ENCODE measurements at regions not wholly inside any gene's neighbourhood (a gene's known extent, or its start where the extent isn't known, plus 50 kb on each side); places are given as distances from the start of the nearest gene placed in this dataset.

DNA sequence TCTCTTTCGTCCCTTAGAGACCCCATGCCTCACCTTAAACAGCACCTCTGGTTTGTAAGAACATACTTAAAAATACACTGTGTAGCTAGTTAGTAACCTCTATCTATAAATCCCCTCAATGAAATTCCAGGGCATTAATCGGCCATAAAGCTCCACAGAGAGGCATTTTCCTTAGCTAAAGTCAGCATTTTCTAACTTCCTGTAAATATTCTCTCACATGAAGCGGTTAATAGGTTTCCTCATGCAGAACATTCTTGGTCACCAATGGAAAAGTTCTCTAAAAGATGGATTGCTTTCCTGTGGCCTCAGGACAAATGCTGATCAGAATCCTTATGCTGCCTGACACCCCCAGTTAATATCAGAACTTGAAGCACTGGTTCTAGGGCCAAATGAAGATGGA is 248.6 kb upstream of the BOD1L1 start:
- Mint-ChIP-seq H3K9me3 (peaks cover 0 to 1% of the 10 kb centered on the region in 2 donors), H3K4me1 (no peaks in the 10 kb centered on the region), H3K36me3 (no peaks in the 10 kb centered on the region), H3K27ac (no peak overlapping the region), H3K4me3 (no peak overlapping the region), H3K27me3 (peaks cover 0 to 7% of the 10 kb centered on the region in 2 donors)
- DNase-seq (no peak), ATAC-seq (replicated peaks) (no peak)

DNA sequence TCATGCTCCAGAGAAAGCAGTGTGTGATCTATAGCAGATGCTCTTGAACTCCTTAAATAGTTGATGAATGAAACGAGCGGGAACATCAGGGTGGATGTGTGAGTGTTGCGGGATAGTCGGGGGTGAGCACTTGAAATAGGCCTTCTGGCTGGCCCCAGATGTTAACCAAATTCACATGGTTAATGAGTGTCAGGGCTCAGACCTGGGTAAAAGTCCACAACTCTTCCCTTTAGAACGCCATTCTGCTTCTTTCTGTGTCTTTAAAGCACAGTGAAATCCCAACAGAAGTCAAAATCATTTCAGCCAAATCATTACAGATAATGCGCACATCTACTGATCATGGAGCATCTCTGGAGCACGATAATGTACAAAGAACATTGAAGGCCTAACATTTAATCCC is 249.4 kb upstream of the BOD1L1 start:
- DNase-seq (no peak), ATAC-seq (replicated peaks) (no peak)
- Mint-ChIP-seq H3K9me3 (peaks cover 0 to 1% of the 10 kb centered on the region in 2 donors), H3K4me3 (no peak overlapping the region), H3K36me3 (no peaks in the 10 kb centered on the region), H3K4me1 (no peaks in the 10 kb centered on the region), H3K27me3 (peaks cover 0 to 6% of the 10 kb centered on the region in 2 donors), H3K27ac (no peak overlapping the region)

DNA sequence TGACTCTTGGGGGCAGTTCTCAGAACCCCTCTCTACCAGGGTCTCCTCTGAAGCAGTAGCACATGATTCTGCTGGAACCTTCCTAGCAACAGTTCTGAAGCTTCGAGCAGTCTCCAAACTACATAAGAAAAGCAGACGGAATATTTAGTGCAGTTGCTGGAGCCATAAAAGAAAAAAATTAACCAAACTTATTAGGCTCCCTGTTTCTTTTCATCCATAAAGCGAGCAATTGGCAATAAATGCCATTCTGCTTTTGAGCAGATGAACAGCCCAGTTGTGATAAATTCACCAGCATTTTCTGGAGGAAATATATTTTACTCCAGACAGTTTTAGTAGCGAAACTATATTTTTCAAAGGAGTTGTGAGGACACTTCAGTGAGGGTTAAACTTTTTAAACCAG is 250.1 kb upstream of the BOD1L1 start:
- no peak overlapping the region for H3K4me3 Mint-ChIP-seq
- no peak overlapping the region for H3K27ac Mint-ChIP-seq
- H3K9me3 Mint-ChIP-seq: peaks cover 0 to 1% of the 10 kb centered on the region in 2 donors
- peaks cover 0 to 6% of the 10 kb centered on the region in 2 donors for H3K27me3 Mint-ChIP-seq
- DNase-seq (no peak), ATAC-seq (replicated peaks) (no peak)
- H3K36me3 Mint-ChIP-seq: no peaks in the 10 kb centered on the region
- no peaks in the 10 kb centered on the region for H3K4me1 Mint-ChIP-seq

DNA sequence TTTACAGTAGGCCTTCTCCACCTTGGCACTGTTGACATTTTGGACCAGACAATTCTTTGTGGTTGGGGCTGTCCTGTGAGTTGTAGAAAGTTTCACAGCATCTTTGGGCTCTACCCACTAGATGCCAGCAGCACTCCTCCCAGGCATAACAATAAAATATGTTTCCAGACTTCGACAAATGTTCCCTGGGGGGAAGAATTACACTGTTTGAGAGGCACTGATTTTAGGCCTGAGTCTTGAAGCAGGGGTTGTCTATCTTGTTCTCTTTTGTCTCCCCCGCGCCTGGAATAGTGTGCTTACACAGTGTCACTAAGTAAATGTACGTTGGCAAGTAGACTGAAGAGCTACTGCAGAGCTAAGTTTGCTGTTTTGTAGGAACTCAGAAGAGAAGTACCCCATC is 254.4 kb upstream of the BOD1L1 start:
- DNase-seq (no peak), ATAC-seq (replicated peaks) (no peak)
- no peak overlapping the region for H3K27ac Mint-ChIP-seq
- no peaks in the 10 kb centered on the region for H3K36me3 Mint-ChIP-seq
- H3K27me3 Mint-ChIP-seq: no peaks in the 10 kb centered on the region
- no peaks in the 10 kb centered on the region for H3K4me1 Mint-ChIP-seq
- H3K9me3 Mint-ChIP-seq: no peaks in the 10 kb centered on the region
- no peak overlapping the region for H3K4me3 Mint-ChIP-seq

DNA sequence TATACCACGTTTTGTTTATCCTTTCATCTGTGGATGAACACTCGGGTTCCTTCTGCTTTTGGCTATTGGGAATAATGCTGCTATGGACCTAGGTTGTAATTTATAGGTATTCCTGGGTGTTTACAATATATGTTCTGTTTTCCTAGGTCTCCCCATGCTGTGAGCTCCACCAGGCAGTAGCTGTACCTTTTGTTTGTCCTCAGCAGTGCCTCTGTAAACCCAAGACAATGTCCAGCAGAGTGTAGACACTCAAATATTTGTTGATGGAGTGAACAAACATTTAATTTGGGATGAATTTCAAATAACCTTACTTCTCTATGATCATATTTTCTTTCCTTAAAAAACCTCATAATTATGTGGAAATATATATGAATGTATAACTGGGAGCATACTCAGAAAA is 259.5 kb upstream of the BOD1L1 start:
- peaks cover 0 to 3% of the 10 kb centered on the region in 2 donors for H3K27me3 Mint-ChIP-seq

DNA sequence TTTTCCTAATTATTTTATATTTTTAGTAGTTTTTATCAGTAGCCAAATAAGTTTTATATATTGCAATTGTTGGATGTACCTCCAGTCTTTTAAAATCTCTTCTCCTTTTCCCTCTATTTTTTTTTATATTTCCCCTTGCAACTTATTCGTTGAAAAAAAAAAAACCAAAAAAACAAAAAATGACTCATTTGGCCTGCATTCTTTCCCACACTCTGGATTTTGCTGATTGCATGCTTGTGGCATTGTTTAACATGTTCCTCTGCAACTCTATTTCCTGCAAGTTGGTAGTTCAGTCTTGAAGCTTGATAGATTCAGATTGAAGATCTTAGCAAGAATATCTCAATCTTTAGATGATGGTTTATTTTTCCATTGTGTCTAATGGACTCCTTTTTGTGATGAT is 260.6 kb upstream of the BOD1L1 start:
- no peak for DNase-seq
- H3K27me3 Mint-ChIP-seq: peaks cover 0 to 3% of the 10 kb centered on the region in 2 donors
- no peak overlapping the region for H3K27ac Mint-ChIP-seq
- no peak overlapping the region for H3K4me3 Mint-ChIP-seq
- no peak for ATAC-seq (replicated peaks)
- H3K9me3 Mint-ChIP-seq: no peaks in the 10 kb centered on the region
- H3K4me1 Mint-ChIP-seq: no peaks in the 10 kb centered on the region
- no peaks in the 10 kb centered on the region for H3K36me3 Mint-ChIP-seq

More for the DNA sequence above, 259.5 kb upstream of the BOD1L1 start:
- Mint-ChIP-seq H3K4me3 (no peak overlapping the region), H3K36me3 (no peaks in the 10 kb centered on the region), H3K27ac (no peak overlapping the region), H3K4me1 (no peaks in the 10 kb centered on the region), H3K9me3 (no peaks in the 10 kb centered on the region)
- DNase-seq: no peak
- ATAC-seq (replicated peaks): no peak

DNA sequence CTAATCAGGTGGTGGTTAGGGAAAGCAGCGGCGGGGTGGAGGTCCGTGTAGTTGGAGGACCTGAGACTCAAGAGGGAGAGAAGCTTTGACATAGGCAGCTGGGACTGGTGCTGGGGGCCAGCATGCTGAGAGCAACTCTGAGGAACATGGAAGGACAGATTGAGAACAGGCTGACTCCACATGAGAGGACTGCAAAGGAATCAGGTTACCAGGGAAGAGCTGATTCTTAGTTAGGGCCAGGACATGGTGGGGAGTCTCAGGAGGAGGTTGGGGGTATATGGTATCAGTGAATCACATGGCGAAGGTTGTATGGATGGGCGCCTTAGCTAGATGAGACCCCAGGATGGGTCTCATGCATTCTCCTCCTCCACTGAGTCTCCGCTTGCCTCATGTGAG is 264.0 kb upstream of the BOD1L1 start:
- ATAC-seq (replicated peaks) (no peak), DNase-seq (no peak)

DNA sequence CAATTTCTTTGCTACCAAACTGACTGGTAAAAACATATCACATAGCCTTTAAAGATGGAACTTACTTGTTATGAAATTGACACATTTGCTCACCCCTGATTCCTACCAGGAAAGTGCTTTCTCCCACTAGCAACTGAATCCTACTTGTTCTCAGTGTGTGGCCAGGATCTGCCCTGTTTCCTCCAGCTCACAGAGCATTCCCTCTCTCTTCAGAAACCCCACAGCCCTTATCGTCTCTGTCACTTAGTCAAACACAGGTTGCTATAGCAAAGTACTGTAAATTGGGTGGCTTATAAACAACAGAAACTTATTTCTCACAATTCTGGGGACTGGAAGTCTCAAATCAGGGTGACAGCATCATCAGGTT is 265.2 kb upstream of the BOD1L1 start:
- Mint-ChIP-seq H3K9me3 (no peaks in the 10 kb centered on the region), H3K27me3 (peaks cover 0 to 3% of the 10 kb centered on the region in 2 donors), H3K4me1 (no peaks in the 10 kb centered on the region), H3K27ac (no peak overlapping the region), H3K4me3 (no peak overlapping the region), H3K36me3 (no peaks in the 10 kb centered on the region)
- DNase-seq (no peak), ATAC-seq (replicated peaks) (no peak)

More for the DNA sequence above, 264.0 kb upstream of the BOD1L1 start:
- Mint-ChIP-seq H3K4me3 (no peak overlapping the region), H3K27ac (no peak overlapping the region), H3K36me3 (no peaks in the 10 kb centered on the region), H3K9me3 (no peaks in the 10 kb centered on the region), H3K27me3 (peaks cover 0 to 3% of the 10 kb centered on the region in 2 donors), H3K4me1 (no peaks in the 10 kb centered on the region)

DNA sequence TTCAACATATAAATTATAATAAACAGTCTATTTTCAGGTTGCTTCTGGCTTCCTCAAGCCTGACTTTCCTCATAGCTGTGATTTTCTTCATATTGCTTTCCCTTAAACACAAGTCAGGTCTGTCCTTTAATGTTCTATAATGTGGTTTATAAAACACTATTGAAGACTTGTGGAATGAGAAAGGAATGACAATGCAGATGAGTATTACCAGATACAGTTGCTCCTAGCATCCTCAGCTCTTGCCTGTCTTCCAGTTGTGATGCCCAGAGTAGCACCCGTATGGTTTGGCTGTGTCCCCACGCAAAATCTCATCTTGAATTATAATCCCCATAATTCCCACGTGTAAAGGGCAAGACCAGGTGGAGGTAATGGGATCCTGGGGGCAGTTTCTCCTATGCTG is 265.7 kb upstream of the BOD1L1 start:
- H3K4me1 Mint-ChIP-seq: no peaks in the 10 kb centered on the region
- no peak overlapping the region for H3K4me3 Mint-ChIP-seq
- DNase-seq (no peak), ATAC-seq (replicated peaks) (no peak)
- H3K9me3 Mint-ChIP-seq: no peaks in the 10 kb centered on the region
- H3K27ac Mint-ChIP-seq: no peak overlapping the region
- H3K27me3 Mint-ChIP-seq: peaks cover 0 to 3% of the 10 kb centered on the region in 2 donors
- no peaks in the 10 kb centered on the region for H3K36me3 Mint-ChIP-seq

DNA sequence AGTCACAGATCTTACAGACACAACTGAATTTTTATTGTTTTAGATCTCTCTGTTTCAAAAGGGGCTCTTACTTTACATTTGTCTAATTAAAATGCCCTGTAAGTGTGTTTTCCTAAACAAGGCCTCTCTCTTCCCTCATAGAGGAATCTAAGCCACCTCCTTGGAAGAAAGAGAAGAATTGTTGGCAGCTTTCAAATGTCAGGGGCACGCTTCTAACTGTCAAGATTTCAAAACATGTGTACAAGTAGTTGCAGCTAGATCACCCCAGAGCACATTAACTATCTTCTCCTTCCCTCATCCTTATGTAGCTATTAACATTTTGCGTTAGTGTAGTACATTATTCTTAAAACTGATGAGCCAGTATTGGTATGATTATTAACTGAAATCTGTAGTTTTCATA is 266.5 kb upstream of the BOD1L1 start:
- ATAC-seq (replicated peaks) (no peak), DNase-seq (no peak)
- H3K36me3 Mint-ChIP-seq: no peaks in the 10 kb centered on the region
- no peaks in the 10 kb centered on the region for H3K9me3 Mint-ChIP-seq
- H3K4me3 Mint-ChIP-seq: no peak overlapping the region
- H3K4me1 Mint-ChIP-seq: no peaks in the 10 kb centered on the region
- no peak overlapping the region for H3K27ac Mint-ChIP-seq
- H3K27me3 Mint-ChIP-seq: peaks cover 0 to 3% of the 10 kb centered on the region in 2 donors

DNA sequence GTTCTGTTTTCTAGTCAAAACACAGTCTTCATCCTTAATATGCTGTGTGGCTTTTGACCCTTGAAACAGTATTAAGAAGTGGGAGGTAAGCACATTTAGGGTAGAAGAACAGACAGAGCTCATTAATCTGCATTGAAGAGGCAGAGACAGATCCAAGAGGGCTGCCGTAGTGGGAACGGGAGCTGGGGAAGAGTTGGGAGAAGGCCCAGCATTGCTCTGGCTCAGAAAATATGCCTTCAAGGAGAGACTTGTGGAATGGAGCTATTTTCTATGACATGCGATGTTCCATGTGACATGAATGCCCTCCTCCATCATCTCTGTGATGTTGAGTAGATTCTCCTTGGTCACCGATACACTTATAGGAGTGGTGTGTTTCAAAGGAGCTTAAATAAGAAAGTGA is 273.3 kb upstream of the BOD1L1 start:
- Mint-ChIP-seq H3K9me3 (no peaks in the 10 kb centered on the region), H3K4me1 (no peaks in the 10 kb centered on the region), H3K36me3 (no peaks in the 10 kb centered on the region), H3K27me3 (no peaks in the 10 kb centered on the region), H3K4me3 (no peak overlapping the region), H3K27ac (no peak overlapping the region)
- DNase-seq (no peak), ATAC-seq (replicated peaks) (no peak)

DNA sequence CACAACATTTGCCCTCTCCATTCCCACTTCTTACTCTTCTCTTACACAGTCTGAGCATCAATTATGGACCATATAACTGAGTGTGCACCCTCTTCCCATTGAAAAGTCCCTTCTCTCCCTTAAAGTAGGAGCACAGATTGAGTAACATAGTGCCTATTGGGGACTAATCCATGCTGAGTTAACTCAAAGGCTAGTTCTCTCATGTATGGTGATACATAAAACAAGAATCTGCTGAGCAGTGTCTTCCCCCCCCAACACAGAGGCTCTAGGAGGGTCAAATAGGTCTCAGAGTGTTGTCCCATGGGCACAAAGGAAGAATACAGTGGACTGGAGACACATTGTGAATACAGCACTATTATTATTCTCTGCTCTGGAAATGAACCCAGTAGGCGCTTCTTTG is 274.6 kb upstream of the BOD1L1 start:
- no peak overlapping the region for H3K4me3 Mint-ChIP-seq
- H3K27ac Mint-ChIP-seq: no peak overlapping the region
- H3K9me3 Mint-ChIP-seq: no peaks in the 10 kb centered on the region
- no peak for DNase-seq
- H3K4me1 Mint-ChIP-seq: no peaks in the 10 kb centered on the region
- no peaks in the 10 kb centered on the region for H3K27me3 Mint-ChIP-seq
- no peak for ATAC-seq (replicated peaks)
- H3K36me3 Mint-ChIP-seq: no peaks in the 10 kb centered on the region

DNA sequence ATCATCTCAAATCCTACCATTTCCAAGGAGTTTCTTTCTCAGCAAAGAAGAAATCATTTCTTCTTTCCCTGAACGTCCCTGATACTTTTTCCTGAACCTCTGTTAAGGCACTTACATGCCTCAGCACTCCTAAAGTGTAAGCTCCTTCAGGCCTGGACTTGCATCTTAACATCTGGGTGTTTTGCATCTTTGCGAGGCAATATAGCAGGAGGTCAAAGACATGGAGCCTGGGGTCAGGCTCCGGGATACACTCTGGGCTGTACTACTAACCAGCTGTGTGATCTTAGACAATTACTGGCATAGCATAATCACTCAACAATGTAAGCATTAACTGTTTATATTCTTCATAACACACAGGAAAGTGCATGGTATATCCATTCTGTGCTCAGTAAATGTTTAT is 275.5 kb upstream of the BOD1L1 start:
- H3K27me3 Mint-ChIP-seq: no peaks in the 10 kb centered on the region
- H3K4me1 Mint-ChIP-seq: no peaks in the 10 kb centered on the region
- DNase-seq (no peak), ATAC-seq (replicated peaks) (no peak)
- no peaks in the 10 kb centered on the region for H3K9me3 Mint-ChIP-seq
- no peak overlapping the region for H3K27ac Mint-ChIP-seq
- H3K4me3 Mint-ChIP-seq: no peak overlapping the region
- H3K36me3 Mint-ChIP-seq: no peaks in the 10 kb centered on the region

DNA sequence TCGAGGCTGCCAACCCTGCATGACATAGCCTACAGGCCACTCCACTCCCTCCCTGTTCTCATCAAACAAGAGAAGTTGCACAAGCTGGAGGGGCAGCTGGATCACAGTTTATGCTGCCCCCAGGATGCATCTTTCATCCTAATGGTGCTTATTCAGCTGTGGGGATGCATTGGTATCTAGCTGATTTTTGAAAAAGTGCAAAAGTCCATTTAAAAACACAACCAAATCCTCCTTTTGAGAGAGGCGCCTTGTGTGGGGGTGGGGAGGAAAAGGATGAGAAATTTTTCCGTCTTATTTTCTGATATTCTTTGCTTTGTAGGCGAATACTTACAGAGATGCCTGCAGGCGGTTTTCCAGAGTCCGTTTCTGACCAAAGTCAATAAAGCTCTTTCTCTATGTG is 276.4 kb upstream of the BOD1L1 start:
- no peak overlapping the region for H3K4me3 Mint-ChIP-seq
- DNase-seq: no peak
- no peaks in the 10 kb centered on the region for H3K9me3 Mint-ChIP-seq
- no peak overlapping the region for H3K27ac Mint-ChIP-seq
- H3K27me3 Mint-ChIP-seq: no peaks in the 10 kb centered on the region
- H3K4me1 Mint-ChIP-seq: no peaks in the 10 kb centered on the region
- H3K36me3 Mint-ChIP-seq: no peaks in the 10 kb centered on the region
- ATAC-seq (replicated peaks): no peak

DNA sequence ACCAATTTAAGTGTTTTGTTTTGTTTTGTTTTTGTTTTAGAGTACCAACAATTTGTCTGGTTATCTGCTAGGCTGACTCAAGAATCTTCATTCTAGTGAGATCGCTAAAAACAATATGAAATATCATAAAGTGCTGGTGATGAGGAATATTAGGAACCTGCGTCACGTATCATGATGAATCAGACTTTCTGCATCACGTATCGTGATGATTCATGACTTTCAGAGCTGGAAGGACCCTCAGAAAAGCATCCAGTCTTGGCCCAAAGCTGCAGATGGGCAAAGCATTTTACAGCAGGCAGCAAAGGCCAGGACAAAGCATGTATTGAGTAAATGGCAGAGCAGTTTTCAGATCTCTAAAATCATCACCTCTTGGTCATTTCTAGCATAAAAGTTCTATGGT is 278.0 kb upstream of the BOD1L1 start:
- Mint-ChIP-seq H3K9me3 (no peaks in the 10 kb centered on the region), H3K27me3 (no peaks in the 10 kb centered on the region), H3K4me1 (no peaks in the 10 kb centered on the region), H3K4me3 (no peak overlapping the region), H3K36me3 (no peaks in the 10 kb centered on the region), H3K27ac (no peak overlapping the region)
- no peak for DNase-seq
- ATAC-seq (replicated peaks): no peak

DNA sequence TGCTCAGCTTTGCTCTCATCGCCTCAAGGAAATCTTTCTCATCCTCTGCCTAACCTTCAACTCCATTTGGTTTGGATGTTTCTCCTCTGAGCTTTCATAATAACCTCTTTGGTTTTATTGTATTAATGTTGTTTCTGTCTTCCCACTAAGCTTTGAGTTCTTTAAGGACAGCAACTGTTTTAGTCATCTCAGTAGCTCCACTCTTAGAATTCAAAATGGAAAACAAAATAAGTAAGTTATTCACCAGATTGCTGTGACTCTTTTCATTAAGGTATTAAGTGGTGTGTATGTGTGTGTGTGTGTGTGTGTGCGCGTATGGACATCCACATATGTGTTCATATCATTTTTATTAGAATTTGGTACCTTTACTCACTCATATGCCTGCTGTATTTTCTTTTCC is 279.2 kb upstream of the BOD1L1 start:
- no peak overlapping the region for H3K4me3 Mint-ChIP-seq
- DNase-seq (no peak), ATAC-seq (replicated peaks) (no peak)
- no peaks in the 10 kb centered on the region for H3K4me1 Mint-ChIP-seq
- H3K27me3 Mint-ChIP-seq: no peaks in the 10 kb centered on the region
- no peaks in the 10 kb centered on the region for H3K9me3 Mint-ChIP-seq
- H3K27ac Mint-ChIP-seq: no peak overlapping the region
- H3K36me3 Mint-ChIP-seq: no peaks in the 10 kb centered on the region

Measured in stimulated activated naive B cell treated with anti-CD40 and anti-IgM and Interleukin-4, amounts not matched to agents 10 μg/mL and 1 μg/mL and 100 μg/mL, for 72 hours (primary cell).